GM19035 (cell line): ENCODE measurements at regions not wholly inside any gene's neighbourhood (a gene's known extent, or its start where the extent isn't known, plus 50 kb on each side); places are given as distances from the start of the nearest gene placed in this dataset.
"Not testable (repeated sequence)": the region's sequence is repeated elsewhere in the genome, so short reads cannot be mapped to it uniquely, and the experiment has no call there.

Experiments used
- ATAC-seq: cut with Tn5 transposase; IDR thresholded peaks from one replicate; pipeline ENCODE4 v1.9.1; 2021; ENCODE audit not compliant: unreplicated experiment

GRCh38 chr20:41734506-41734945 is 116.3 kb upstream of the CHD6 start:
- no peak for ATAC-seq

- no peak for ATAC-seq
Observed at GRCh38 chr20:41733151-41733550, 115.0 kb upstream of the CHD6 start.

- not testable (repeated sequence) for ATAC-seq
Observed at GRCh38 chr20:41731198-41731597, 113.0 kb upstream of the CHD6 start.

GRCh38 chr20:41727681-41728080 is 109.5 kb upstream of the CHD6 start:
- ATAC-seq, result not testable (repeated sequence)

GRCh38 chr20:41726727-41727126 is 108.5 kb upstream of the CHD6 start:
- ATAC-seq, result no peak

- no peak for ATAC-seq
Observed at GRCh38 chr20:41719151-41719550, 101.0 kb upstream of the CHD6 start.

- ATAC-seq, result no peak
Observed at GRCh38 chr20:41717483-41717882, 99.3 kb upstream of the CHD6 start.

GRCh38 chr20:41716911-41717310 is 98.7 kb upstream of the CHD6 start:
- ATAC-seq, result no peak

- ATAC-seq, result no peak
Observed at GRCh38 chr20:41716436-41716835, 98.3 kb upstream of the CHD6 start.

GRCh38 chr20:41715526-41715925 is 97.3 kb upstream of the CHD6 start:
- no peak for ATAC-seq

- no peak for ATAC-seq
Observed at GRCh38 chr20:41714030-41714429, 95.9 kb upstream of the CHD6 start.

GRCh38 chr20:41704896-41705295 is 86.7 kb upstream of the CHD6 start:
- ATAC-seq, result no peak

GRCh38 chr20:41702647-41703046 is 84.5 kb upstream of the CHD6 start:
- ATAC-seq, result no peak

- ATAC-seq, result no peak
Observed at GRCh38 chr20:41701588-41702348, 83.6 kb upstream of the CHD6 start.

- not testable (repeated sequence) for ATAC-seq
Observed at GRCh38 chr20:41699673-41700072, 81.5 kb upstream of the CHD6 start.

- ATAC-seq, result no peak
Observed at GRCh38 chr20:41697861-41698559, 79.8 kb upstream of the CHD6 start.

- ATAC-seq, result no peak
Observed at GRCh38 chr20:41696428-41696827, 78.3 kb upstream of the CHD6 start.

GRCh38 chr20:41694796-41695195 is 76.6 kb upstream of the CHD6 start:
- ATAC-seq, result no peak

GRCh38 chr20:41693136-41693979 is 75.2 kb upstream of the CHD6 start:
- ATAC-seq, result peak; percentile 86

GRCh38 chr20:41692479-41693135 is 74.4 kb upstream of the CHD6 start:
- peak; percentile 48 for ATAC-seq

GRCh38 chr20:41691443-41691842 is 73.3 kb upstream of the CHD6 start:
- ATAC-seq, result no peak
